GM19468 (cell line): ENCODE measurements at regions not wholly inside any gene's neighbourhood (a gene's known extent, or its start where the extent isn't known, plus 50 kb on each side); places are given as distances from the start of the nearest gene placed in this dataset.

Experiments
- ATAC-seq: cut with Tn5 transposase; IDR thresholded peaks from one replicate; pipeline ENCODE4 v1.9.1; 2021; ENCODE audit warnings: mild to moderate bottlenecking, moderate library complexity, moderate number of reproducible peaks; ENCODE audit not compliant: unreplicated experiment; ENCODE audit errors: extremely low read depth

GRCh38 chr6:167672738-167673137 is 154.0 kb upstream of the AFDN start:
- ATAC-seq = no peak

GRCh38 chr6:167673946-167674345 is 152.8 kb upstream of the AFDN start:
- ATAC-seq = no peak

GRCh38 chr6:167674486-167674885 is 152.2 kb upstream of the AFDN start:
- ATAC-seq = no peak

- ATAC-seq = no peak
Observed at GRCh38 chr6:167676000-167676665, 150.6 kb upstream of the AFDN start.

GRCh38 chr6:167676666-167677421 is 149.9 kb upstream of the AFDN start:
- ATAC-seq = no peak

- no peak for ATAC-seq
Observed at GRCh38 chr6:167677422-167677789, 149.3 kb upstream of the AFDN start.

- no peak for ATAC-seq
Observed at GRCh38 chr6:167678102-167679101, 148.3 kb upstream of the AFDN start.

- no peak for ATAC-seq
Observed at GRCh38 chr6:167679122-167679736, 147.5 kb upstream of the AFDN start.

GRCh38 chr6:167679790-167680604 is 146.7 kb upstream of the AFDN start:
- ATAC-seq = no peak

- no peak for ATAC-seq
Observed at GRCh38 chr6:167680605-167681149, 146.0 kb upstream of the AFDN start.

- no peak for ATAC-seq
Observed at GRCh38 chr6:167682125-167682524, 144.6 kb upstream of the AFDN start.

GRCh38 chr6:167682546-167683027 is 144.1 kb upstream of the AFDN start:
- ATAC-seq = no peak

- no peak for ATAC-seq
Observed at GRCh38 chr6:167683028-167683862, 143.5 kb upstream of the AFDN start.

GRCh38 chr6:167684276-167685104 is 142.2 kb upstream of the AFDN start:
- ATAC-seq = no peak

- no peak for ATAC-seq
Observed at GRCh38 chr6:167685654-167686053, 141.1 kb upstream of the AFDN start.

GRCh38 chr6:167686204-167686893 is 140.4 kb upstream of the AFDN start:
- ATAC-seq = no peak
